Stimulated activated effector memory CD8-positive, alpha-beta T cell treated with anti-CD3 and anti-CD28 coated beads, Interleukin-12 subunit alpha, Interleukin-12 subunit beta, amount 100 ng/mL, for 72 hours (primary cell): ENCODE measurements at regions not wholly inside any gene's neighbourhood (a gene's known extent, or its start where the extent isn't known, plus 50 kb on each side); places are given as distances from the start of the nearest gene placed in this dataset.

Source experiments
- ATAC-seq: fragments of 150-1000 bp; cut with Tn5 transposase; 2 replicates; pipeline ENCODE4 v1.10.0; 2021
- DNase-seq, 2 donors: peaks; one replicate each; pipeline ENCODE4 v3.0.0; 2021 to 2022; ENCODE audit warnings: low spot score in 2 of 2
- H3K27ac Mint-ChIP-seq: one replicate; pipeline ENCODE4 v1.8.0; 2022; ENCODE audit warnings: mild to moderate bottlenecking, mixed read lengths
- H3K36me3 Mint-ChIP-seq: one replicate; pipeline ENCODE4 v1.8.0; 2022; ENCODE audit warnings: mild to moderate bottlenecking, mixed read lengths
- H3K4me1 Mint-ChIP-seq: one replicate; pipeline ENCODE4 v1.8.0; 2022; ENCODE audit warnings: mixed read lengths
- H3K4me3 Mint-ChIP-seq: one replicate; pipeline ENCODE4 v1.8.0; 2022; ENCODE audit warnings: mild to moderate bottlenecking, mixed read lengths
- H3K9me3 Mint-ChIP-seq: one replicate; pipeline ENCODE4 v1.8.0; 2022; ENCODE audit warnings: mixed read lengths

- H3K27ac Mint-ChIP-seq = no peak overlapping the region
- H3K4me1 Mint-ChIP-seq = no peaks in the 10 kb centered on the region
These were observed 100.0 kb upstream of the B3GAT1 start for GRCh38 chr11:134512061-134512460.

DNA sequence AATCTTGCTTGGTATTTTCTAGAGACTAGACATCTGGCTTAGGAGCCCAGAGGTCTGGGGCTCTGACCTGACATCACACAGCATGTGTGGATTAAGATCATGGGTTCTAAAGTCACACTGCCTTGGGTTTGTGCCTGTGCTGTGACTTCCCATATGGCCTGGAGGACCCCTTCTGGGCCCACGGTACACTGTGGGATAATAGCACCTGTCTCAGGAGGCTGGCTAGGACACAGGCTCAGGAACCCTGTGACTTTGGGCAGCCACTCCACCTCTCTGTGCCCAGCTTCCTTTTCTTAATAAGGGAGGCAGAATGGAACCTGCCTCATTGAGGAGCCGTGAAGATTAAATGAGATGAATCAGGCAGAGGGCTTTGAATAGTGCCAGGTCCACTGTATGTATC lies 99.2 kb upstream of the B3GAT1 start:
- Mint-ChIP-seq H3K9me3 (no peaks in the 10 kb centered on the region), H3K4me1 (no peaks in the 10 kb centered on the region), H3K36me3 (no peaks in the 10 kb centered on the region), H3K4me3 (no peak overlapping the region), H3K27ac (no peak overlapping the region)
- ATAC-seq (no peak), DNase-seq (no peak)

More at GRCh38 chr11:134512061-134512460, 100.0 kb upstream of the B3GAT1 start:
- Mint-ChIP-seq H3K36me3 (no peaks in the 10 kb centered on the region), H3K4me3 (no peak overlapping the region), H3K9me3 (no peaks in the 10 kb centered on the region)
- ATAC-seq = no peak
- DNase-seq = no peak

DNA sequence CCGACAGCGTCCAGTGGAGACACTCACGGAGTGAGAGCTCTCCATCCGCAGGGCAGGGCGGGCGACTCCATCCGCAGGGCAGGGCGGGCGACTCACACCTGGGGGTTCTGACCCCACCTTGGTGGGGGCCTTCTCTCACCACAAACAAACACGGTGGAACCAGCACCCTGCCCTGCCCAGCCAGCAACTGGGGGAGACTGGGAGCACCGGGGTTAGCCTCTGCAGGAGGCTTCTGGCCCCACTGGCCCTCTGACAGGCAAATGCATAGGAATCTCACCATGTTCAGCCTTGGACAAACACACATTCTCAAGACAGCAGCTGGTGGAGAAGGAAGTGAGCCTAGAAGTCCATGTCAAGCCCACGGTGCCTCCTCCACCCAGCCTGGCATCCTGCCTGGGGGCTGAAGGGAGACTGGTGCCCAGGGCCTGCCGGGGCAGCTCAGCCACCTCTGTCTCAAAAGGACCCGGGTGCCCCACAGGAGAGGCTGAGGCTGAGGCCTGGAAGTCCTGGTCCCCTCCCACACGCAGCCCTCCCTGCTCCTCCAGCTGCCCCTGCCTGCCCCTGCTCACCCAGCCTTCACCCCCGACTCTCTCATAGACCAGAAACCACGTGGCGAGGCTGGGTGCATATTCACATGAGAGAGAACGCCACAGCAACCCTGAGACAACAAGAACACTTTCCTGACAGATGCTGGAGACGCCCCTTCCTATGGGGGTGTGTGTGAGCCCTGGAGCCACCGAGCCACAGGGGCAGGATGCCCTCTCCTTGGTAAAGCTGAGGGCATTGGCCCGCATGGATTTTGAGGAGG lies 98.4 kb upstream of the B3GAT1 start:
- no peaks in the 10 kb centered on the region for H3K9me3 Mint-ChIP-seq
- no peak overlapping the region for H3K4me3 Mint-ChIP-seq
- H3K4me1 Mint-ChIP-seq = no peaks in the 10 kb centered on the region
- ATAC-seq (no peak), DNase-seq (no peak)
- no peak overlapping the region for H3K27ac Mint-ChIP-seq
- H3K36me3 Mint-ChIP-seq = no peaks in the 10 kb centered on the region

- no peak for DNase-seq
- H3K9me3 Mint-ChIP-seq = no peaks in the 10 kb centered on the region
- no peaks in the 10 kb centered on the region for H3K36me3 Mint-ChIP-seq
- no peak for ATAC-seq
- H3K4me1 Mint-ChIP-seq = no peaks in the 10 kb centered on the region
- no peak overlapping the region for H3K4me3 Mint-ChIP-seq
- H3K27ac Mint-ChIP-seq = no peak overlapping the region
These were observed 97.6 kb upstream of the B3GAT1 start for GRCh38 chr11:134509381-134510232.

DNA sequence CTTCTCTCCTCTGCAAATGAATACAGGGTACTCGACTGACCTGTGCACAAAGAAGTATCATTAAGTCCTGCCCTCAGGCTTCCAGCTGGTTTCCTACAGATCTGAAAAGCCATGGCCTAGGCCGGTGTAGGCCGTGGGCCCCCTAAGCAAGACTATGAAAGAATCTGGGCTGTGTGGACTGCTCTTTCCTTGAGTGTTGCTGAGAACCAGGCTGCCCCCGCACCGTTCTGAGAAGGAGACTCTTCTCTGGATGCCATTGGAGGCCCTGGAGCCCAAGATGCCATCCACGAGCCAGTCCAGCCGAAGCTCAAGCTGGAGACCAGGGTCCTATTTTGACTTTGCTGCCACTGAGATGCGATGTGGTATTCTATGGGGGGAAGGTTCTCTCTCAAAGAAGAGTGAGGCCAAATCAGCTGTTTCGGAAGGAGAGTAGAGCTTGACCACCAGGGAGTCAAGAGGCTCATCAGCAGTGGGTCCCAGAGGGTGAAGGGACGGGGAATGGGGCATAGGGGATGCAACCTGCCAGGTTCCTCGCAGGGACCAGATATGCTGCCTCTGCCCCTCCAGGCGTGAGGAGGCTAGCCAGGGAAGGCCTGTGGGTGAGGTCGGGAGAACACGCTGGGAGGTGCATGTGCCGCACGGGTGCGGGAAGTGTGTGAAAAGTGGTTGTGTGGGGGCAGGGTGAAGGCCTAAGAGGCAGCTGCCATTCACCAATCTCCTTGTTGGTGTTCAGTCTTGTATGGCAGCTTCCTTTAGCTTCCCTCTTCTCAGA lies 96.4 kb upstream of the B3GAT1 start:
- Mint-ChIP-seq H3K4me1 (no peaks in the 10 kb centered on the region), H3K36me3 (no peaks in the 10 kb centered on the region), H3K27ac (no peak overlapping the region), H3K9me3 (no peaks in the 10 kb centered on the region), H3K4me3 (no peak overlapping the region)
- ATAC-seq (no peak), DNase-seq (no peak)

- H3K27ac Mint-ChIP-seq = no peak overlapping the region
- no peak overlapping the region for H3K4me3 Mint-ChIP-seq
- H3K9me3 Mint-ChIP-seq = no peaks in the 10 kb centered on the region
- no peak for ATAC-seq
- no peak for DNase-seq
- no peaks in the 10 kb centered on the region for H3K4me1 Mint-ChIP-seq
- no peaks in the 10 kb centered on the region for H3K36me3 Mint-ChIP-seq
These were observed 94.0 kb upstream of the B3GAT1 start for GRCh38 chr11:134506046-134506445.

DNA sequence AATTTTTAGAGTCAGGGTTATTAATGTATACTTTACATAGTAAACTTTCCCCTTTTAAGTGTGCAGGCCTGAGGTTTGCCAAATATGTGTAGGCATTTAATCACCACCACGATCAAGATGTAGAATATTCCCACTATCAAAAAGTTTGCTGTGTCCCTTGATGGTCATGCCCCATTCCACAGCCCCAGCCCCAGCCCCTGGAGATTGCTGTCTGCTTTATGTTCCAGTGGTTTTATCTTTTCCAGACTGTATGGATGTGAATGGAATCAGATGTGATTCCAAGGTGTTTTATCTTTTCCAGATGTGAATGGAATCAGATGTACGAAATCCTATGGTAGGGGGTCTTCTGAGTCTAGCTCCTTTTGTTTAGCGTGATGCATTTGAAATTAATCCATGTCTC lies 93.1 kb upstream of the B3GAT1 start:
- no peak overlapping the region for H3K4me3 Mint-ChIP-seq
- H3K9me3 Mint-ChIP-seq = no peaks in the 10 kb centered on the region
- DNase-seq = no peak
- H3K36me3 Mint-ChIP-seq = no peaks in the 10 kb centered on the region
- ATAC-seq = no peak
- no peak overlapping the region for H3K27ac Mint-ChIP-seq
- no peaks in the 10 kb centered on the region for H3K4me1 Mint-ChIP-seq

DNA sequence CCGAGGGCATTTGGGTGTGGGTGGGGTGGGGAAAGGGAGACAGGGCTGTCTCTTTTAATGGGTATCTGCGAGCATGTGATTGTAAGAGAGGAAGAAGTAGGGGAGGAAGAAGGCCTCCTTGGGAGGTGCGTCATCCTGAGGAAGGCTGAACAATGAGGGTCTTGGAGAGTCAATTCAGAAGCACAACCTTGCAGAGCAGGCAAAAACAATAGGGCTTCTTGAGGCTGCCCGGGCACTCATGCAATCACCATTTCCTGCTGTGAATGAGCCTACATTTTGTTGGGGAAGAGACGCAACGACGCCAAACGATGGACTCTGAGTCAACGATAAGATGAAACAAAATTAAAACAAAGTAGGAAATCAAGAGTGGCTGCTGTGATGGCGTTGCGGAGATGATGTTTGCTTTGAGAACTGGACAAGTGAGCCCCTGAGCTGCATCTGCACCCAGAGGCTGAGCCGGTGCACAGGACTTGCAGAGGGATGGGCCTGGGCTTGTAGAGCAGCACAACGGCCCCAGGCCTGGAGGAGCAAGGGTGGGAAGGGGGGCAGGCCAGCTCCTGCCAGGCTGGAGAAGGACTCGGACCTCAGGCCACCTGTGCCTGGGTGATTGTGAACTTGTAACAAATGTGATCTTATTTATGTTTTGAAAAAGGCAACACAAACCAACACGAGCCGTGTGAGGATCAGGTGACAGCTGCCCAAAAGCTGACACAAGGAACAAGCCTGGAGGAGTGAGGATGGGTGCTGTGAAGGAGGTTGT lies 92.3 kb upstream of the B3GAT1 start:
- H3K27ac Mint-ChIP-seq = no peak overlapping the region
- ATAC-seq (no peak), DNase-seq (no peak)
- no peak overlapping the region for H3K4me3 Mint-ChIP-seq
- H3K9me3 Mint-ChIP-seq = no peaks in the 10 kb centered on the region
- H3K36me3 Mint-ChIP-seq = no peaks in the 10 kb centered on the region
- H3K4me1 Mint-ChIP-seq = no peaks in the 10 kb centered on the region

- Mint-ChIP-seq H3K36me3 (no peaks in the 10 kb centered on the region), H3K4me3 (no peak overlapping the region), H3K4me1 (no peaks in the 10 kb centered on the region), H3K9me3 (no peaks in the 10 kb centered on the region), H3K27ac (no peak overlapping the region)
- ATAC-seq (no peak), DNase-seq (no peak)
These were observed 91.6 kb upstream of the B3GAT1 start for GRCh38 chr11:134503596-134503995.

- no peaks in the 10 kb centered on the region for H3K9me3 Mint-ChIP-seq
- ATAC-seq = no peak
These were observed 91.1 kb upstream of the B3GAT1 start for GRCh38 chr11:134503100-134503499.

GRCh38 chr11:134502153-134502550 lies 90.1 kb upstream of the B3GAT1 start:
- Mint-ChIP-seq H3K4me3 (no peak overlapping the region), H3K4me1 (no peaks in the 10 kb centered on the region)

More at GRCh38 chr11:134503100-134503499, 91.1 kb upstream of the B3GAT1 start:
- Mint-ChIP-seq H3K4me1 (no peaks in the 10 kb centered on the region), H3K4me3 (no peak overlapping the region), H3K36me3 (no peaks in the 10 kb centered on the region), H3K27ac (no peak overlapping the region)
- DNase-seq = no peak

GRCh38 chr11:134501406-134502152 lies 89.5 kb upstream of the B3GAT1 start:
- DNase-seq = no peak
- no peak for ATAC-seq
- no peaks in the 10 kb centered on the region for H3K4me1 Mint-ChIP-seq
- no peaks in the 10 kb centered on the region for H3K36me3 Mint-ChIP-seq
- no peak overlapping the region for H3K4me3 Mint-ChIP-seq
- H3K9me3 Mint-ChIP-seq = no peaks in the 10 kb centered on the region
- H3K27ac Mint-ChIP-seq = no peak overlapping the region

More at GRCh38 chr11:134502153-134502550, 90.1 kb upstream of the B3GAT1 start:
- ATAC-seq (no peak), DNase-seq (no peak)
- Mint-ChIP-seq H3K9me3 (no peaks in the 10 kb centered on the region), H3K27ac (no peak overlapping the region), H3K36me3 (no peaks in the 10 kb centered on the region)

DNA sequence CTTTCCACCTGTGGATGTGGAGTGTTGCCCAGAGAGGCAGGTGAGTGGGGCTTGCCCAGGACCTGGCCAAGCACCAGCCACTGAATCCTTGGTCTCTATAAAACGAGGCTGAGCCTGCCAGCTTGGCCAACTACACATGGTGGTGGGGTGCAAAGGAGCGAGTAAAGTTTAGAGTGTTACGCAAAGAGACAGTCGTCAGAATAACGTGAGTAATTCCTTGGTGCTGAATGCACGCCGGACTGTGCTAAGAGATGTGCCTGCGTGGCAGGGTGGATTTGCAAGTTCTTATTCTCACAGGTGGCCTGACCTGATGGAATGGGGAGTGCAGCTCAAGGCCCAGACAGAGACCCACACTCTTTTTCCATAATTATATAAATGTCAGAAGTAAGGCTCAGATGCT lies 88.6 kb upstream of the B3GAT1 start:
- Mint-ChIP-seq H3K36me3 (no peaks in the 10 kb centered on the region), H3K27ac (no peak overlapping the region), H3K9me3 (no peaks in the 10 kb centered on the region), H3K4me3 (no peak overlapping the region), H3K4me1 (no peaks in the 10 kb centered on the region)
- ATAC-seq (no peak), DNase-seq (no peak)

DNA sequence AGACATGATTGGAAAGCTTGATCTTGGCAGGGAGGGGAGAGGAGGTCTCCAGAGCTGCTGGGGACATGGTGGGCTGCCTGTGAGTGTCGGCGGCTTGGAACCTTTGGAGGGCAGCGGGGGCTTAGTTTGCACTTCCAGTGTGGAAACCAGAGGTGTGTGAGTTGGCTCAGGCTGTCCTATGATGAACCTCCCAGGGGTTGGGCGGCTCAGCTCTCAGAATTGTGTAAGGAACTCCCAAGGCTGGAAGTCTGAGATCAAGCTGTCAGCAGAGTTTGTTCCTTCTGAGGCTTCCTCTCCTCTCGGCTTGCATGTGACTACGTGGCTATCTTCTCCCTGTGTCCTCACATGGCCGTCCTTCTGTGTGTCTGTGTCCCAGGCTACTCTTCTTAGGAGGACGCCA lies 87.9 kb upstream of the B3GAT1 start:
- H3K9me3 Mint-ChIP-seq = peaks cover 5% of the 10 kb centered on the region
- no peak for DNase-seq
- no peaks in the 10 kb centered on the region for H3K4me1 Mint-ChIP-seq
- H3K4me3 Mint-ChIP-seq = no peak overlapping the region
- no peak overlapping the region for H3K27ac Mint-ChIP-seq
- no peaks in the 10 kb centered on the region for H3K36me3 Mint-ChIP-seq
- ATAC-seq = no peak
